Transverse colon (tissue), 3 donors: ENCODE measurements at regions not wholly inside any gene's neighbourhood (a gene's known extent, or its start where the extent isn't known, plus 50 kb on each side); places are given as distances from the start of the nearest gene placed in this dataset.

Experiments
- POLR2A ChIP-seq: fragments of 450-650 bp; IDR thresholded peaks from one replicate; pipeline ENCODE4 v1.6.1; 2016; ENCODE audit warnings: antibody characterized with exemption, mild to moderate bottlenecking, moderate library complexity
- TF ChIP-seq, protein P1 (sequence below), 5 experiments: fragments of 200-600 bp in 3 of 5; fragments of 450-650 bp in 2 of 5; sonication (generic) in 3 of 5; IDR thresholded peaks; 1 replicate in 2 of 5; 2 replicates in 3 of 5; pipeline ENCODE4 v1.5.1; 2016 to 2017; ENCODE audit warnings: antibody characterized with exemption in 5 of 5, inconsistent platforms in 3 of 5, mild to moderate bottlenecking in 2 of 5, moderate library complexity in 1 of 5

DNA sequence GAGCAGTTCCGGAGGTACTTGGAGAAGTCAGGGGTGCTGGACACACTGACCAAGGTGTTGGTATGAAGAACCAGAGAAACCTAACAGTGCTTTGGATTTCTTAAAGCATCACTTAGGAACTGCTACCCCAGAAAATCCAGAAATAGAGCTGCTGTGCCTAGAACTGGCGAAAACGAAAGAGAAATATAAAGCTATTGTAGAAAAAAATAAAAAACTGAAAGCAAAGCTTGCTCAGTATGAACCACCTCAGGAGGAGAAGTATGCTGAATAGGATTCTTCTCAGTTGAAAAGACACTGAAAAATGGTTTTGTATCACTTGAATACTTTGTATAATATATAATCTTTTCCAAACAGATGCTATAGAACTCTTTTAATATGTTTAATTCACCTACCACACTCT is 106.3 kb upstream of the PMFBP1 start:
- TF ChIP-seq, protein P1, sequence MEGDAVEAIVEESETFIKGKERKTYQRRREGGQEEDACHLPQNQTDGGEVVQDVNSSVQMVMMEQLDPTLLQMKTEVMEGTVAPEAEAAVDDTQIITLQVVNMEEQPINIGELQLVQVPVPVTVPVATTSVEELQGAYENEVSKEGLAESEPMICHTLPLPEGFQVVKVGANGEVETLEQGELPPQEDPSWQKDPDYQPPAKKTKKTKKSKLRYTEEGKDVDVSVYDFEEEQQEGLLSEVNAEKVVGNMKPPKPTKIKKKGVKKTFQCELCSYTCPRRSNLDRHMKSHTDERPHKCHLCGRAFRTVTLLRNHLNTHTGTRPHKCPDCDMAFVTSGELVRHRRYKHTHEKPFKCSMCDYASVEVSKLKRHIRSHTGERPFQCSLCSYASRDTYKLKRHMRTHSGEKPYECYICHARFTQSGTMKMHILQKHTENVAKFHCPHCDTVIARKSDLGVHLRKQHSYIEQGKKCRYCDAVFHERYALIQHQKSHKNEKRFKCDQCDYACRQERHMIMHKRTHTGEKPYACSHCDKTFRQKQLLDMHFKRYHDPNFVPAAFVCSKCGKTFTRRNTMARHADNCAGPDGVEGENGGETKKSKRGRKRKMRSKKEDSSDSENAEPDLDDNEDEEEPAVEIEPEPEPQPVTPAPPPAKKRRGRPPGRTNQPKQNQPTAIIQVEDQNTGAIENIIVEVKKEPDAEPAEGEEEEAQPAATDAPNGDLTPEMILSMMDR (IDR thresholded peaks at IDR 0.05): no peak
- no peak for TF ChIP-seq POLR2A
